ENCODE measurements at regions not wholly inside any gene's neighbourhood (a gene's known extent, or its start where the extent isn't known, plus 50 kb on each side); places are given as distances from the start of the nearest gene placed in this dataset.
"Not testable (repeated sequence)": the region's sequence is repeated elsewhere in the genome, so short reads cannot be mapped to it uniquely, and the experiment has no call there.

DNA sequence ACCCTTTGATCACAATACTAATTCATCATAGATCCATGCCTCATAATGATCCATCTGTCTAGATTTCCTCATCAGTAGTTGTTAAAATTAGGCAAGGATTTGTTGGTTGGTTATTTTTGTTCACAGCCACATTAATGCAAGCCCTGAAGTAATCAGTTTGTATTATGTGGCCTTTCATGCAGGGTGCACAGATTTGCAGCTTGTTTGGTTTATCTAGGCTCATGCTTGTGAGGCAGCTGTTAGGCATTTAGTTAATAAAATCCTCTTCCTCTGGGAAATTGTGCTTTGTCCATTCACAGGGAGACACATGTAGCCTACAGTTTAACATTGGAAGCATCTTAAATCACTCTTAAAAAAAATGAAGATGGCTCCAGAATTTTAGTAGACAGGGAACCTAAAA is 162.8 kb upstream of the ZNF385D start:
- no peak overlapping the region for H3K27ac Mint-ChIP-seq
- no peak for DNase-seq
- no peak for ATAC-seq (ENCODE audit: low read depth in 2 of 2)
- H3K9me3 Mint-ChIP-seq, result peaks cover 0 to 4% (median 0%) of the 10 kb centered on the region in 7 donors
- H3K4me1 Mint-ChIP-seq, result no peaks in the 10 kb centered on the region
- H3K4me3 Mint-ChIP-seq, result no peak overlapping the region
- H3K27me3 Mint-ChIP-seq, result no peaks in the 10 kb centered on the region
- H3K36me3 Mint-ChIP-seq, result no peaks in the 10 kb centered on the region

GRCh38 chr3:21914451-21914850 is 163.4 kb upstream of the ZNF385D start:
- H3K4me1 Mint-ChIP-seq, result no peaks in the 10 kb centered on the region
- H3K27ac Mint-ChIP-seq, result no peak overlapping the region
- DNase-seq, result no peak
- H3K27me3 Mint-ChIP-seq, result no peaks in the 10 kb centered on the region
- H3K9me3 Mint-ChIP-seq, result peaks cover 0 to 4% (median 0%) of the 10 kb centered on the region in 7 donors
- H3K4me3 Mint-ChIP-seq, result no peak overlapping the region
- H3K36me3 Mint-ChIP-seq, result no peaks in the 10 kb centered on the region
- no peak for ATAC-seq (ENCODE audit: low read depth in 2 of 2)

- no peak overlapping the region for H3K4me3 Mint-ChIP-seq
Observed at GRCh38 chr3:21919383-21919782, 168.4 kb upstream of the ZNF385D start.

DNA sequence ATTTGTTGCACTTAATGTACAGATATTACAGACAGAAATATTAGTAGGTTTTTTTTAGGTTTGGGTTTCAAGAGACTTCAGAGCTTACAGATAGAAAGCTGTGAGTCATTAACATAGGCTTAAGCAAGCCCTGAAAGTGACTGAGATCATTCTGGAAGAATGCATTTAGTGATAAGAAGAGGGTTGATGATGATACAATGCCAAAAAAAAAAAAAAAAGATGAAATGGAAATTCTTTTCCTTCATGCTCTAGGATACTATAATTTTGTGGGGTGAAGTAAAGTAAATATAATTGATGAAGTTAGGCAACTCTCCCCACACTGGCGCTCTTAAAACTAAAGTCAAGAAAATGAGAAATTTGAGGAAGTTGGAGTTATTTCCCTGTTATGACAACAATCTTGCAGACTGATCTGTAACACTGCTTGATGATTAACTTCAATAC is 169.4 kb upstream of the ZNF385D start:
- Mint-ChIP-seq H3K27ac (no peak overlapping the region), H3K36me3 (no peaks in the 10 kb centered on the region), H3K27me3 (no peaks in the 10 kb centered on the region), H3K9me3 (peaks cover 0 to 25% (median 7%) of the 10 kb centered on the region in 7 donors), H3K4me1 (no peaks in the 10 kb centered on the region), H3K4me3 (no peak overlapping the region)
- DNase-seq (no peak), ATAC-seq (ENCODE audit: low read depth in 2 of 2) (no peak)

More at GRCh38 chr3:21919383-21919782, 168.4 kb upstream of the ZNF385D start:
- Mint-ChIP-seq H3K27ac (no peak overlapping the region), H3K36me3 (no peaks in the 10 kb centered on the region), H3K9me3 (peaks cover 0 to 24% (median 7%) of the 10 kb centered on the region in 7 donors), H3K27me3 (no peaks in the 10 kb centered on the region), H3K4me1 (no peaks in the 10 kb centered on the region)
- DNase-seq, result no peak
- no peak for ATAC-seq (ENCODE audit: low read depth in 2 of 2)

GRCh38 chr3:21923156-21923555 is 172.1 kb upstream of the ZNF385D start:
- H3K4me1 Mint-ChIP-seq, result not testable (repeated sequence)

GRCh38 chr3:21927261-21927660 is 176.3 kb upstream of the ZNF385D start:
- H3K4me1 Mint-ChIP-seq, result no peaks in the 10 kb centered on the region
- no peak for DNase-seq
- H3K9me3 Mint-ChIP-seq, result peaks cover 1 to 18% (median 9%) of the 10 kb centered on the region in 7 donors
- no peak overlapping the region for H3K27ac Mint-ChIP-seq
- H3K4me3 Mint-ChIP-seq, result no peak overlapping the region
- ATAC-seq (ENCODE audit: low read depth in 2 of 2), result no peak
- no peaks in the 10 kb centered on the region for H3K36me3 Mint-ChIP-seq
- no peaks in the 10 kb centered on the region for H3K27me3 Mint-ChIP-seq

More at GRCh38 chr3:21923156-21923555, 172.1 kb upstream of the ZNF385D start:
- H3K36me3 Mint-ChIP-seq; DNase-seq; H3K27me3 Mint-ChIP-seq; ATAC-seq (ENCODE audit: low read depth in 2 of 2); H3K27ac Mint-ChIP-seq; H3K4me3 Mint-ChIP-seq: not testable (repeated sequence)
- H3K9me3 Mint-ChIP-seq, result peaks cover 1 to 26% (median 11%) of the 10 kb centered on the region in 7 donors

DNA sequence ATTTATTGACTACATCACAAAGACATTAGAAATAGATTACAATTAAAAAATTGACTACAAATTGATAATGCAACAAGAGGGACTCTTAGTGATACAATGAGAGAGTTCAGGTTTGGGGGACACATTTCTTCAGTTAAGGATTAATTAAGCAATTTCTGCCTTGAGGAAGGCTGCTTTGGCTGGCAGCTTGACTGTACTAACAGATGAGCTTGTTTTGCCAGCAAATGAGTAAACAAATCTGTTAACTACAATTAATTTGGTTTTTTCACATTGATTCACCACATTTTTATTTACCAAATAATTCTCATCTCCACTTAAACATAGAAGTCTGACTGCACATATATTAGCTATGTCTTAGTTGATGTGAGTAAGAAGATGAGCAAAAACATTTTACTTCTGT is 183.6 kb upstream of the ZNF385D start:
- peaks cover 0 to 5% (median 2%) of the 10 kb centered on the region in 7 donors for H3K9me3 Mint-ChIP-seq
- H3K27ac Mint-ChIP-seq, result no peak overlapping the region
- no peaks in the 10 kb centered on the region for H3K4me1 Mint-ChIP-seq
- ATAC-seq (ENCODE audit: low read depth in 2 of 2), result no peak
- H3K36me3 Mint-ChIP-seq, result no peaks in the 10 kb centered on the region
- H3K27me3 Mint-ChIP-seq, result no peaks in the 10 kb centered on the region
- no peak overlapping the region for H3K4me3 Mint-ChIP-seq
- DNase-seq, result no peak

DNA sequence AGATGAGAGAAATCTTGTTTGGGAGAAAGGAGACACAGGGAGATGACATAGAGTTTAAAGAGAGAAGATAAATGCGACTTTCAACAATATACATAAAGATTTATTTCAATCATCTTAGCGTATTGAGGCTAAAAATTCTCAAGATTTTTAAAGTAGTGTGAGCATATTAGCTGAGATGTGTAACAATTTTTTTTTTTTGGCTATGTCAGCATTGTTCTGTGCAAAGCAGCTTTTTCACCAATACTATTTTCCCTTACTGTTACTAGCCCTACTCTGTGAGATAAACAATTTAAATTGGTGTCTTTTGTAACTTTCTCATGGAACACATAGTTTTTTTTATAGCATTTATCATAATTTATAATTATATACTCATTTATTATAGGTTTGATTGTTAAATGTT is 185.2 kb upstream of the ZNF385D start:
- Mint-ChIP-seq H3K4me1 (no peaks in the 10 kb centered on the region), H3K27ac (no peak overlapping the region), H3K4me3 (no peak overlapping the region), H3K36me3 (no peaks in the 10 kb centered on the region), H3K9me3 (peaks cover 0 to 5% (median 0%) of the 10 kb centered on the region in 7 donors), H3K27me3 (no peaks in the 10 kb centered on the region)
- ATAC-seq (ENCODE audit: low read depth in 2 of 2), result no peak
- no peak for DNase-seq

- Mint-ChIP-seq H3K4me1 (no peaks in the 10 kb centered on the region), H3K36me3 (no peaks in the 10 kb centered on the region), H3K27me3 (no peaks in the 10 kb centered on the region), H3K27ac (no peak overlapping the region), H3K4me3 (no peak overlapping the region), H3K9me3 (peaks cover 0 to 5% (median 0%) of the 10 kb centered on the region in 7 donors)
- ATAC-seq (ENCODE audit: low read depth in 2 of 2) (no peak), DNase-seq (no peak)
Observed at GRCh38 chr3:21938267-21938681, 187.3 kb upstream of the ZNF385D start.

GRCh38 chr3:21942328-21942727 is 191.3 kb upstream of the ZNF385D start:
- no peak for DNase-seq
- Mint-ChIP-seq H3K9me3 (peaks cover 0 to 5% (median 0%) of the 10 kb centered on the region in 7 donors), H3K27ac (no peak overlapping the region), H3K4me1 (no peaks in the 10 kb centered on the region), H3K4me3 (no peak overlapping the region), H3K36me3 (no peaks in the 10 kb centered on the region), H3K27me3 (no peaks in the 10 kb centered on the region)
- no peak for ATAC-seq (ENCODE audit: low read depth in 2 of 2)

- no peak overlapping the region for H3K4me3 Mint-ChIP-seq
- ATAC-seq (ENCODE audit: low read depth in 2 of 2) (no peak), DNase-seq (no peak)
- no peaks in the 10 kb centered on the region for H3K36me3 Mint-ChIP-seq
- no peak overlapping the region for H3K27ac Mint-ChIP-seq
- H3K27me3 Mint-ChIP-seq, result no peaks in the 10 kb centered on the region
- H3K9me3 Mint-ChIP-seq, result peaks cover 0 to 4% (median 0%) of the 10 kb centered on the region in 7 donors
- H3K4me1 Mint-ChIP-seq, result no peaks in the 10 kb centered on the region
Observed at GRCh38 chr3:21944251-21944650, 193.2 kb upstream of the ZNF385D start.

- Mint-ChIP-seq H3K27me3 (no peaks in the 10 kb centered on the region), H3K9me3 (peaks cover 4 to 21% (median 8%) of the 10 kb centered on the region in 7 donors), H3K36me3 (no peaks in the 10 kb centered on the region), H3K4me1 (no peaks in the 10 kb centered on the region), H3K4me3 (no peak overlapping the region), H3K27ac (peak overlapping the region in 1 of 6 donors; percentile 21)
- ATAC-seq (ENCODE audit: low read depth in 2 of 2) (no peak), DNase-seq (no peak)
Observed at GRCh38 chr3:21952856-21953255, 201.8 kb upstream of the ZNF385D start.

DNA sequence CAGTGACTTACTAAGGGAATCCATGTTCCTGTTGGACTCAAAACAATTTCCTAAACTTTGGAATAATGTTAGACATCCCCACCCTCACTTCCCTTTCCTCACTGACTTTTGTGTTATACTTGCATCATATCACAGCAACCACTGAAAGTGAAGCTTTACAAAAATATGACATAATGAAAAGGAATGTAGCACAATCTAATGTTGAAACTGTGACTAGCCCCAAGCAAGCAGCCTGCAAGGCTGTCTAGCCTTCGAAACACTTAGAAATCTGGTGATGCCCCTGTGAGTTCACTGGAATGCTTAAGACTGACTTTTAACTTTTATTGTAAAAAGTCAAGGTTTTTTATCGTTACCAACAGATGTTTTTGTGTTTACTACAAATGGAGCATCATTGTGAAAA is 203.7 kb upstream of the ZNF385D start:
- H3K4me1 Mint-ChIP-seq, result no peaks in the 10 kb centered on the region
- H3K4me3 Mint-ChIP-seq, result no peak overlapping the region
- DNase-seq (no peak), ATAC-seq (ENCODE audit: low read depth in 2 of 2) (no peak)
- peaks cover 4 to 21% (median 9%) of the 10 kb centered on the region in 7 donors for H3K9me3 Mint-ChIP-seq
- H3K27ac Mint-ChIP-seq, result no peak overlapping the region
- no peaks in the 10 kb centered on the region for H3K27me3 Mint-ChIP-seq
- H3K36me3 Mint-ChIP-seq, result no peaks in the 10 kb centered on the region

DNA sequence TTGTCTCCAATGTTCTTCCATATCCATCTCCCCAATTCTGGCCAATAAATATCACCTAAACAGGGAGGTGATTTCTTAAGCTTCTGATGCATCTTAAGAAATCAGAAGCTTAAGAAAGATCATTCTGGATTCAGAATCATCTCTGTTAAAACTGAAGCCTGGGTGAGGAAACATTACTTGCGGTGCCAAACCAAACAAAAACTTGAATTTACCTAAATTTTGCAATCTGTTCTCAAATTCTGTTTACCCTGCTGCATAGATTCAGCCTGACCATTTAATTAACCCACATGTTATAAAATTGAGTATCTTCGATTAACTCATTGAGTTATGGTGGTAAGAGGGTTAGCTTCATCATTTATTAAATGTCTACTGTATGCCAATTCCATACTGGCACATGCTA is 204.4 kb upstream of the ZNF385D start:
- DNase-seq (no peak), ATAC-seq (ENCODE audit: low read depth in 2 of 2) (no peak)
- H3K27ac Mint-ChIP-seq, result no peak overlapping the region
- H3K9me3 Mint-ChIP-seq, result peaks cover 2 to 17% (median 9%) of the 10 kb centered on the region in 7 donors
- H3K27me3 Mint-ChIP-seq, result no peaks in the 10 kb centered on the region
- H3K4me1 Mint-ChIP-seq, result no peaks in the 10 kb centered on the region
- H3K4me3 Mint-ChIP-seq, result no peak overlapping the region
- no peaks in the 10 kb centered on the region for H3K36me3 Mint-ChIP-seq

DNA sequence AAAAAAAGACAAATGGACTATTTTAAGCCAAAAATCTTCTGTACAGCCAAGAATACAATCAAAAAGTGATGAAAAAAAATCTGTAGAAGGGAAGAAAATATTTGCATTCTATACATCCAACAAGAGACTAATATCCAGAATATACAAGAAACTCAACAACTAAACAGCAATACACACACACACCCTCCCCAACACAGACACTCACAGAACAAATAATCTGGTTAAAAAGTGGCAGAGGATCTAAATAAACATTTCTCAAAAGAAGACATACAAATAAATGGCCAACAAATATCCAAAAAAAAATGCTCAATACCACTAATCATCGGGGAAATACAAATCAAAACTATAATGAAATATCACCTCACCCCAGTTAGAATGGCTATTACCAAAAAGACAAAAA is 209.0 kb upstream of the ZNF385D start:
- Mint-ChIP-seq H3K36me3 (no peaks in the 10 kb centered on the region), H3K9me3 (peaks cover 0 to 9% (median 5%) of the 10 kb centered on the region in 7 donors), H3K4me1 (no peaks in the 10 kb centered on the region), H3K27me3 (no peaks in the 10 kb centered on the region), H3K27ac (peak overlapping the region in 1 of 6 donors; percentile 8), H3K4me3 (no peak overlapping the region)
- DNase-seq (no peak), ATAC-seq (ENCODE audit: low read depth in 2 of 2) (no peak)
